ENCODE measurements at regions not wholly inside any gene's neighbourhood (a gene's known extent, or its start where the extent isn't known, plus 50 kb on each side); places are given as distances from the start of the nearest gene placed in this dataset.
A peak's percentile ranks its signal among the peaks of the same experiment; 100 is the strongest.
"Not testable (repeated sequence)": the region's sequence is repeated elsewhere in the genome, so short reads cannot be mapped to it uniquely, and the experiment has no call there.

DNA sequence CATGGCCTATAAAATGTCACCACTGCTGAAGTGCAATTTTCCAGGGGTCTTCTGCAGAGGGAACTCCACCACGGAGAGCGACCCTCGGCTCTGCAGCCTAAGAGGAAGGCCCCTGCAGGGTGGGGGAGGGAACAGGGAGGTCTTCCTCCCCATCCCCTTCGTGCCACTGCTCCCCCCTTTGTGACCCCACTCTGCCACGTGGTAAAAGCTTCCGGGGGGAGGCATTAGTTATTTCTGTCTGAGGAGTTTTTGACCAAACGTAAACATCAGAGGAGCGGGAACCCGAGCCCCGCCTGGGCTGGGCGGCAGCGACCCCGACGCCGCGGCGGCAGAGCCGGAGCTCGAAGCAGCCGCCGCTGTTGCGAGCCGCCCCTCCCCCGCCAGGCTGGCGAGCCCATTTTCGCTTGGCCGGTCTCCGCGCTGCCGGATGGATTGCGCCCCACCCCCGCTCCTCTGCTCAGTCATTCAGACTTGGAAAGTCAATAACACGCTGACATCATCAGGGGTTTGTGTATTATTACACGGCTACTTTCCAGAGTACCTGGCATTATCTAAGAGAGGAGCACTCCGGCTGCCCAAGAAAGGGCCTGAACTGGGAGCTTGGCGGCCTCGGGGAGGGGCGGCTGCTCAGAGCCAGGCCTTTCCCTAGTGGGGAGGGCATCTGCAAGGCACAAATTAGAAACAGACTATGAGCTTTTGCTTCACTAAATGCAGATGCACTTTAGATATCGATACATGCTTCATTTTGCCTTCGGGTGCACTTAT lies 162.5 kb upstream of the TBL1XR1 start:
- DNase-seq, result peak; percentile 98 to 99

DNA sequence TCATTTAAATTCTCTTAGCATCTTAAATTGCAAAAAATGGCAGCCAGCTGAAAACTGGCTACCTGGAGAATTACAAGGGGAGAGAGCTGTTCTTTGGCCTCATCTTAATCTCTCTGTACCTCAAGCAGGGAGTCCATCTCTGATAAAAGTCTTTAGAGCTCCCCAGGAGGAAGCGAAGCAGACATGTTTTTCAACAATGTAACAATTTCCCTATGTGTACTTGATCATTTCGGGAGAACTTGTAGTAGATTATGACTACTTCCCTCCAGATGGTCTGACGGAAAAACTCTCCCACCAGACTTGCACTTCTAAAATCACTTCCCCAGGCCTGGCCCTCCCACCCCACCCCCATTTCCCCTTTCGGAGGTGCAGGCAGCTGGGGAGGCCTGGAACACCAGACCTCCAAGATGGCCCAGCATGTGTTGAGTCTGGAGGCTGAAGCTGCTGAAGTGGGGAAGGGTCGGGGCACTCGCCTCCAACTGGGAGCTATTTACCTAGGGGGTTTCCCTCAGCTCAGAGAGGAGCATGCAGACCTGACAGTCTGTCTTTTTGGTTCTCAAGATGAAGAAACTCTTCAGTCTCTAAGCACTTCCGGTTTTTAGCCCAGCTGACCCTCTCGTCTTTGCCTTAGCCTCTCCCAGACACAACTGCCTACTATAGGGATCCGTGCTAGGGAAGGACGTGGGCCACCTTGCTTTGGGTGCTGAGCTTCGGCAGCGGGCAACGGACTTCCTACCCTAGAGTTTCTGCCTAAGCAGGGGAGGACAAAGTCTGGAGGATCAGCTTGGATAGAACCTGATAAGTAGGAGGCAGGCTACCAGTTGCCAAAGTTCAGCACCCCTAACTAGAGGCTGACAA lies 164.0 kb upstream of the TBL1XR1 start:
- DNase-seq, result peak in 1 of 2 experiments; percentile 61

DNA sequence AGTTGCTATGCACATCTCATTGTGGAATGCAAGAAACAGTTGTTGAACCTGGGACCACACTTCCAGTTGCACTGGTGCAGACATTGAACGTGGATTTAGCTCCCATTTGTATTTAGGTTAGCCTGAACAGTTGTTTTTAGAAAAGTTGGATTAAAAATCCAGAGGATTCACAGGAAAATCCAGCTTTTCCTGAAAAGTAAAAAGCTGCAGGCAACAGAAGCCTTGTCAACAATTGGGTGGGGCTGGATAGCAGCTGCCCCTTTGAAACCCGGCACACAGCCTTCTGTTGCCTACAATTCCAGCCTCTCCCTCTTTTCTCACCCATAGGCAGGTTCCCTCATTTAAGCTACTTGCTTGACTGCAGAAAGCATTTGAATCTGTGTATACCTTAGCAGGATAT lies 165.3 kb upstream of the TBL1XR1 start:
- DNase-seq, result peak in 1 of 2 experiments; percentile 61

DNA sequence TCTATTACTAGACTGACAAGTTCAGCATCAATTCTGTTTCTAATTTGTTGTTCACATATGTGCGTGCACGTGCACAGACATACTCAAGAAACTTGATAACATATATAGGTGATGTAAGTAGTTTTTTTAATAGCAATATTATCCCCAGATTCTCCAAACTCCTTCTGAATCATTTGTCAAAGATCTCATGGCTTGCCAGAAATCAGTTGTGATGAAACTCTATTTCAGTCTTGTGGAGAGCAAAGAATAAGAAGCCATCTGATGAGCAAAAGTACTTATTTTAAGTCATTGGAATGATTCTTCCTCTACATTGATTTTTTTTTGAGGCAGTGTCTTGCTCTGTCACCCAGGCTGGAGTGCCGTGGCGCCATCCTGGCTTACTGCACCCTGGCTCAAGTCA lies 167.0 kb upstream of the TBL1XR1 start:
- DNase-seq, result no peak

DNA sequence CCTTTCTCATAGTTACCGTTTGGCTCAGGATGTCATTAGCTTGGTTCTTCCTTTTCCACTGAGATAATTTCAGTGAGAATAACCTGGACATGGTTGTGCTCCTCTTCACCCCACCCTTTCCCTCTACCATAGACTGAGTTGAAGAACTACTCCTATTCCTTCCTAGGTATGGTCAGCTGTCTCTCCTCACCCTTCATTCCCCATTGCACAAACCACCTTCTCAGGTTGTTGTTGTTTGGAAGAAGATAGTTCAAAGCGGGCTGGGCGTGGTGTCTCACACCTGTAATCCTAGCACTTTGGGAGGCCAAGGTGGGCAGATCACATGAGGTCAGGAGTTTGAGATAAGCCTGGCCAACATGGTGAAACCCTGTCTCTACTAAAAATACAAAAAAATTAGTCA lies 168.0 kb upstream of the TBL1XR1 start:
- not testable (repeated sequence) for DNase-seq

DNA sequence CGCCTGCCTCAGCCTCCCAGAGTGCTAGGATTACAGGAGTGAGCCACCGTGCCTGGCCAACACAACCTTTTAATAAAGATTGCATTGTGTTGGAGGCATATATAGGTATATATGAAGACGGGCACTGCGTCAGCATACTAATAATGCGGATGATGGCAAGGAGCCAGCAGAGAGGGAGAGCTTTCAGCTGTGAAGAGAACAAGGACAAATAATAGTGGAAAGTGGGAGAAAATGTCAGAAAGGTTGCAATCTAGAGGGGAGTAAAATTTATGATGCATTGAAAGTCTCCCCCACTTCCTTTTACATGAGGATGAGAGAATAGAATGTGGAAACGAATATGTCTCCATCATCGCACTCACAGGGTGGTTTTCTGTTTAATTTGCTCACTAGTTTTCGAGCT lies 170.5 kb upstream of the TBL1XR1 start:
- no peak for DNase-seq

DNA sequence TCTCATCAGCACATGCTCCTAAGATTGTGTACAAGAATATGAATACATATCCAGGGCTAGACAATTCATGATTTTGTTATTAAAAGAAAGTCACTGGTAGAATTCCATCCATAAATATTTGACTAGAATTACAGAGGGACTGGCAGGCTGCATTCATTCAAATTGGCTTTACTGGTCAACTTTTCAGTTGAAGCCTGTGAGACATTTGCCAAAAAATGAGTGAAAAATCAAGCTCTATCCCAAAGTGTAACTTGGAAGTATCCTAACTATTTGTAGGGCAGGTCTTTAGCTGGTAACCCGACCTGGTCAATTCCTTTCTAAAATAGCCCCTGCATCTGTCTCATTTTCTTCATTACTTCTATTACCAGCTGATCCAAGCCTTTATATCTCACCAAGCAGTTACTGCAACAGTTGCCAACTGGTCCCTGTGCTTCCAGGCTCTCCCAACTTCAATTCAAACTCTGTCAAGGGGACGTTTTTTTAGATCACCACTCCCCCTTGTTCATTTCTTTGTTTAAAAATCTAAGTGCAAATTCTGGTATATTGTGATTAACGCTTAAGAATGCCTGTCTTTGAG lies 173.1 kb upstream of the TBL1XR1 start:
- no peak for DNase-seq

DNA sequence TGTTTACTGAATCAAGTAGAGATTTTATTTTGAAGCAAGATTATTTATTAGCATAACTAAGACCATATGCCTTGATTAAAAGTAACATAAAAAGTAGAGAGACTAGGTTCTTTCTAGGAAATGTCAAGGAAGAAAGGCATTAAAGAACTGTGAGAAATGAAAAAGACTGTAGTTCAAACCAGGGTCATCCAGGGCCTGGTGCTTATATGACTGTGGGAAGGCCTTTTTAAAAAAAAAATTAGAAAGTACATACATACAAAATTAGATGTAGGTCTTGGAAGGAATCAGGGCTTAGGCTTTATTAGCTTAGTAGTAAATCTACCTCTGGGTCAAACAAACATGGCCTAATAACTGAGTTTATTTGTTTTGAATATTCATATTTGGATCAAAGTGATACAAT lies 173.9 kb upstream of the TBL1XR1 start:
- no peak for DNase-seq

DNA sequence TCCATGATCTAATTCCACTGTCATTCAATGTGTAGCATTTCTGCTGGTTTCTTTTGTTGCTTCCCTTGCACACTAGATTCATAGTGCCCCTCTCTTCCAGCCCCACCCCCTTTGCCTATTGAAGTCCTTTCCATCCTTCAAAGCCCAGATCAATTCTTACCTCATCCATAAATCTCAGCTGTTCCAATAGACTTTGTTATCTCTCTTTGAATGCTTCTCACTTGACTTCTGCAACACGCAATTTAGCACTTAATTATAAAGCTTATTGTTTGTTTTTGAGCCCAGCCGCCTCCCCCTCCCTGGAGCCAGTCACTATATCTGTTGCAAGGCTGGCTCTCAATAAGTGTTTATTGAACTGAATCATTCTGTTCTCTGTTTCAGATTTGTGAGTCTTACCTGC lies 174.6 kb upstream of the TBL1XR1 start:
- no peak for DNase-seq

DNA sequence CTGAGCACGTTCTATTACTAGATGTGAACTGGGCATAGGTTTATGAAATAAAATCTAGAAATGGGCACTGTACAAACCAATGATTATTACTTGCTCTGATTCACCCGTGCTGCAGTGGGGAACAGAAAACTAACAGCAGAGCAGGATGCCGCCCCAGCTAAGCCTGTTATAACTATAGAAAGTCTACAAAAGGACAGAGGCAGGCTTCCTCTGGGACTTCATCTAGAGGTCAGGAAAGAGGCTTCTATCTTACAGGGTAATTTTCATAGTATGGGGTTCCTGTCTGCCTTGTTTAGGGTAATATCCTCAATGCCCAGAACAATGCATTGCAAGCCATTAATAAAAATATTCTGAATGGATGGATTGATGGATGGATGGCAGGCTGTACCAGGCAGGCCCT lies 177.0 kb upstream of the TBL1XR1 start:
- DNase-seq, result no peak

DNA sequence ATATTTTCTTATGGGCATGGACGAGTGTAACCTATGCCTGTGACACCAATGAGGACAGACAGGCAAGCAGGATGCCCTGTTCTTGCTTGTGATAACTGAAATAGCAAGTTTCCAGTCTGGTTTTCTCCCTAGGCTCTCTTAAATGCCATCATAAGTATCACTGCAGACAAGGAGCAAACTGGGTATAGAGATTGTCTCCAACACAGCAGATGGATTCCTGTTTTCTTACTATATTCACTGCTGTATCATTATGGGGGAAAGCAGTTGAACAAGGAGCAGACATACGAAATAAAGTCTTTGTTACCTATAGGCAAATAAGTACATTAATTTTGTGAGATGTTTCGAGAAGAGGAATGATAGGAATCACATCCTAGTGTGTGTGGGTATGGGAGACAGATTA lies 178.0 kb upstream of the TBL1XR1 start:
- DNase-seq, result no peak

DNA sequence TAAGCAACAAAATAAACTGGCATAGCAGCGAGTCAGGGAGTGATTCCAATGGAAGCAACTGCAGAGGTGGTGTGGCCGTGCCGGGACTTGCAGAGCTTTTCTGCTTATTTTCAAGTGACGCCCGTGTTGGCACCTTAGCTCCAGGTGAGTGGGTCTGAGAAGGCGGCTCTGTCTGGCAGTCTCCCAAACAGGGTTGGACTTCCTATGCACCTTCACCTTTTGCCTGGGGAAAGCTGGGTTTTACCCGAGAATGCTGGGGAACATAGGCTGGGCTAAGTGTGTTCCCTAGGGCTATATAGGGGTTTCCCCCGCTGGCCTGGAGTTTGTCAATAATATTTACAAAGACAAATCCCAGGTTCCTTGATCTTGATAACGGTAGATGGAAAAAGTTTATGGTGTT lies 179.9 kb upstream of the TBL1XR1 start:
- DNase-seq, result no peak

DNA sequence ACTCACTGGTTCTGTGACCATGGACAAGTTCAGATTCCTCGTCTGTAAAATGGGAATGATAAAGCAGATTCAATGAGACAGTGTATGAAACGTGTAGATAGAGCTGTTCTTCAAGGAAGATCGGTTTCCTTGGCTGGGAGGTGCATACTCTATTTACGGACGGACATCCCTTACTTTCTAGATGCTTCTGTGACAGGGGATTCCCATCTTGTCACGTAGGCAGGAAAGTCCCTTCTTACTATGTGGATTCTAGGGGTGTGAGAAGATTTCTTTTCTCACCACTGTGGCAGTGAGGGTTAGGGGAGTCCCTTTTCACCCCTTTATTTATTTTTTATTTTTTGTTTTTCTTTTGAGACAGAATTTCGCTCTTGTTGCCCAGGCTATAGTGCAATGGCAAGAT lies 180.9 kb upstream of the TBL1XR1 start:
- no peak for DNase-seq

DNA sequence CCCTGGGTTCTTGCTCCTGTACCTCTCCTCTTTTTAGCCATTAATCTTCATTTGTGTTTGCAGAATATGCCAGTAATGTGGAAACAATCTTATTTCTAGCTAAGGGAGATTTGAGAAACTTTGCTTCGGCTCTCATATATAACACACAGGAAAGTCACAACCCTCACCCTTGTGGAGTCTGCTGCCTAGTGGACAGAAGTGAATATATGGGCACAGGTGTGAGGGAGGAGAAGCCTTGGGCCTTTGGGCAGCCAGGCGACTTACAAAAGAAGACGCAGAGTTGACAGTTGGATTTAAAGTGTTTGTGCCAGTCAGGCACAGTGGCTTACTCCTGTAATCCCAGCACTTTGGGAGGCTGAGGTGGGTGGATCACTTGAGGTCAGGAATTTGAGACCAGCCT lies 181.8 kb upstream of the TBL1XR1 start:
- peak in 1 of 2 experiments; percentile 17 for DNase-seq

DNA sequence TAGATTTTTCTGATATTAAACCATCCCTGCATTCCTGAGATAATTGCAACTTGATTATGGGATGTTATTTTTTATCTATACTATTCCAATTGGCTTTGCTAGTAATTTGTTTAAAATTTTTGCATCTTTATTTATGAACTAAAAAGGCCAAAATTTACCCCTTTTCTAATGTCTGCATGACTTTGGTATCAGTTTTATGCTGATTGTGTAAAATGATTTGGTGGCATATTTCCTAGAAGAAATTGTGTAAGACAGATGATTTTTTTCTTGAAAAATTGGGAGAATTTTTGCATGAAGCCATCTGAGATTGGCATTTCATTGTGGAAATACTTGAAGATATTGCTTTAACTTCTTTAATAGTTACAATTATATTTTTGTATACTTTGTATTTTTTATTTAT lies 183.8 kb upstream of the TBL1XR1 start:
- no peak for DNase-seq

DNA sequence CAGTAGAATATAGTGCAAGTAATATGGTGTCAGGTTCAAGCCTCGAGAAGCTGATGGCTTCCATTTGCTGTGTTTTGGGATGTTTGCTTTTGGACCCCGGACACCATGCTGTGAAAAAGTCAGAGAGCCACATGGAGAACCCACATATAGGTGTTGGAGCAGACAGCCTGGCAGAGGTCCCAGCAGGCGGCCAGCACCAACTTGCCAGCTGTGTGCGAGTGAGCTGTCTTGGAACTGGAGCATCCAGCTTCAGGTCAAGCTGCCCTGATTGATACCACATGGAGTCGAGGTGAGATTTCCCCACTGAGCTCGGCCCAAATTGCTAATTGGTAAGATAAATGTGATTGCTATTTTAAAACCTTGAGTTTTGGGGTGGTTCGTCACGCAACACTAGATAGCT lies 185.7 kb upstream of the TBL1XR1 start:
- DNase-seq, result no peak

DNA sequence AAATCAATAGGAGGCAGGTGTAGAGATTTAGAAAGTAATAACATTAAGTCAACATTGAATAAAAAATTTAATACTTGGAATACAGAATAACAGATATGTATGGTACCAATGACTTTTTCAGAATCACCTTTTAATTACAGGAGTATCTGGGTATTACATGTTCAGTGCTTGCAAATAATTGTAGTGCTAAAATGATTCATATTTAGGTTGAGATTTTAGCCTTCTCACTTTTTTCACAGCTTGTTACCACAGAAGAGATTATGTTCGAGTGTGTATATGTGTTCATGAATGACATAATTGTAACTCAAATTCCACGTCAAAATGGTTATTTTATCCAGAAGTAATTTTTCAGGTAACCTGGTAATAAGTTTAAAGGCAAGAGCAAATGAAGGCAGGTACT lies 187.9 kb upstream of the TBL1XR1 start:
- no peak for DNase-seq

DNA sequence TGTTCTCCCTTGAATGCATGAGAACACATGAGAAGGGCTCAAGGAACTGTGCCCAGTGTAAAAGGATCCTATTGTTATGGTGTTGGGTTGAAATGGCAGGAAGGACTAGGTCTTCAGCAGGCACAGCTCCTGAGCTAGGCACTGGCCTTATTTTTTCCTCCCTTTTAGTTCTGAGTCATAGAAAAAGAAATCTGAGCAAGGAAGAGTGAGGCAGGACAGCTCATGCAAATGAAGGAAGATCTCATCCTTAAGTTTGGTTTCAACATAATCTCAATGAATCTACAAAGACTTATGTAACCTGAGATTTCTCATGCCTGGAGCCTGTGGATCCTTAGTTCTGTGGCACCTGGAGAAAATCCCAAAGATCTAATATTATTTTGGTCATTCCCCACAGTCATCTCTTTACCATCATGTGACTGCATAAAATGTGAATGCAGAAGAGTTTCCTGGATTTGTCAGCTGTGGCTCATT lies 188.6 kb upstream of the TBL1XR1 start:
- DNase-seq, result no peak

DNA sequence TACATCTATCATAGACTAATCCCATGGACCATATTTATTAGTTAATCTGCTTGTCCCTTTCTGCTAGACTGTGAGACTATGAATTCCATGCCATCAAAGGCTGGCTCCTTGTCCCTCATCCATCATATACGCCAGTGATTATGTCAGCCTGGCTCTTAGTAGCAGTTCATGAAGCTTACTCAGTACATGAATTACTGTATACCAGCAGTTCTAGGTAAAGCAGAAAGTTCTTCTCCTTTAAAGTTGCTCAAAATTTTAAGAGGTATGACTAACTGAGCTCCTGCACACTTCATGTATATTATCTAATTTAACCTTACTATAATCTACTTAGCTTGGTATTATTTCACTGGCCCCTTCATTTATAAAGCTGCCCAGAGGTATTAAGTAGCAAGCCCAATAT lies 190.9 kb upstream of the TBL1XR1 start:
- no peak for DNase-seq

DNA sequence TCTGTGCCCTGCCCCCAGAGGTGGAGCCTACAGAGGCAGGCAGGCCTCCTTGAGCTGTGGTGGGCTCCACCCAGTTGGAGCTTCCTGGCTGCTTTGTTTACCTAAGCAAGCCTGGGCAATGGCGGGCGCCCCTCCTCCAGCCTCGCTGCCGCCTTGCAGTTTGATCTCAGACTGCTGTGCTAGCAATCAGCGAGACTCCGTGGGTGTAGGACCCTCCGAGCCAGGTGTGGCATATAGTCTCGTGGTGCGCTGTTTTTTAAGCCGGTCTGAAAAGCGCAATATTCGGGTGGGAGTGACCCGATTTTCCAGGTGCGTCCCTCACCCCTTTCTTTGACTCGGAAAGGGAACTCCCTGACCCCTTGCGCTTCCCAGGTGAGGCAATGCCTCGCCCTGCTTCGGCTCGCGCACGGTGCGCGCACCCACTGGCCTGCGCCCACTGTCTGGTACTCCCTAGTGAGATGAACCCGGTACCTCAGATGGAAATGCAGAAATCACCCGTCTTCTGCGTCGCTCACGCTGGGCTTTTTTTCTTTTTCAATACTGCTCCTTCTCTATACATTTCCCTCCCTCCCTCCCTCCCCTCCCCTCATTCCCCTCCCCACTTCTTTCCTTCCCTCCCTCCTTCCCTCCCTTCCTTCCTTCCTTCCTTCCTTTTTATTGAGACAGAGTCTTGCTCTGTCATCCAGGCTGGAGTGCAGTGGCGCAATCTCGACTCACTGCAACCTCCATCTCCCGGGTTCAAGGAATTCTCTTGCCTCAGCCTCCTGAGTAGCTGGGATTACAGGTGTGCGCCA lies 197.1 kb upstream of the TBL1XR1 start:
- DNase-seq, result not testable (repeated sequence)

DNA sequence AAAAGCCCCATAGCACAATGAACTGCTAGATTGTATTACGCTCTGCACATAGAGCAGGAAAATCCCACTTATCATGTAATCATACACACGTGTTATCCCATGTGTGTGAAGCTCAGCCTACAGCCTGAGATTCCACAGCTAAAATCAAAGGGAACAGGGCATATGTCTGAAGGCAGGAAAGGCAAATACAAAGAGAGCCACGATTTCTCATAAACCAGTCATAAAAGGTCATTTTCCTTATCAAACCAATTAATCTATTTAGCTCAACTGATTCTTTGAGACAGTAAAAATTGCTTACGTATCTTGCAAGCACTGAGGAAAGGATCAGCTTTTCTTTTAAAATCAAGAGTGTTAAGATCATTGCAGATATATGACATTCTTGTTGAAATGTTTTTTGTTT lies 199.5 kb upstream of the TBL1XR1 start:
- no peak for DNase-seq

DNA sequence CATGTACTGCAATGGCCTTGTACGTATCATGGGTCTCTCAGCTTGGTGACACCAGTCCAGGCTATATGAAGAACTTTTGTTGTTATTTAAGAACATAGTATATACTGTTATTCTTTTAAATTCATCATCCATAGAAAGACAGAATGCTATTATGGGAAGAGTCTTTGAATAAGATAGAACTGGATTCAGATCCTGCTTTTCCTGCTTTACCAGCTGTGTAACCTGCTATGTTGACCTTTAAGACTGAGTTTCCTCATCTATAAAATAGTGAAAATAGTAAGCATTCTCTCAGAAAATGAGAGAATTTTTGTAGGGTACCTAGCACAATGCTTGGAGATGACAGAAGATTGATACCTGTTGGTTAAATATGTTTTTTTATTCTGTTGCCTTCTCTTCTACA lies 204.1 kb upstream of the TBL1XR1 start:
- no peak for DNase-seq

DNA sequence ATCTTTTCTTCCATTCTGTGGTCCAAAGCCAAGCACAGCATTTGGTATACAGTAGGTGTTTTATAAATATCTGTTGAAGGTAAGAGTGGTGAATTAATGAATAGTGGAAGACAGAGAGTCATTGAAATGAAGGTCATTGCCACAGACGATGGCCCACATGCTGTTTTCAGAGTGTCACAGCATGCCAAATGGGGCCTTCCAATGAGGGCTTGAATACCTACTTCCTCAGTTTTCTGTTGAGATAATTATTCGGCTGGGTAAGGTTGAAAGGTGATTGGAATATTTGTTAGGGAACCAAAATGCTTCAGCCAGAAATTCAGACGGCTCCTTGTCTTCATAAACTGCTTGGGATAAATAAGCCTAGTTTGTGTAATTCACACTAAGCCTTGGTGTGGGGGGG lies 205.3 kb upstream of the TBL1XR1 start:
- DNase-seq, result no peak
